AG04450 (cell line): ENCODE measurements at regions not wholly inside any gene's neighbourhood (a gene's known extent, or its start where the extent isn't known, plus 50 kb on each side); places are given as distances from the start of the nearest gene placed in this dataset.
A peak's percentile ranks its signal among the peaks of the same experiment; 100 is the strongest.

Experiments
- CTCF ChIA-PET: fragments of 300-600, 350-600 bp; formaldehyde crosslinking; extraction: SDS; loops from one replicate; lab custom pipeline; 2022; ENCODE audit warnings: antibody characterized with exemption, inconsistent platforms; lab: Charles Lee
- POLR2A ChIA-PET: fragments of 350-600 bp; formaldehyde crosslinking; extraction: SDS; loops from one replicate; lab custom pipeline; 2021; ENCODE audit warnings: antibody characterized with exemption, inconsistent platforms; lab: Yijun Ruan, JAX
- DNase-seq: peaks from one replicate; pipeline ENCODE4 v3.0.0-alpha.2; 2011; ENCODE audit warnings: low read depth, low spot score
- H3K27ac ChIP-seq: one replicate; pipeline ENCODE4 v1.5.1; 2012; ENCODE audit warnings: low read depth, low read length, control low read depth
- H3K27me3 ChIP-seq: one replicate; pipeline ENCODE4 v1.6.0; 2012; ENCODE audit warnings: low read length; ENCODE audit not compliant: control insufficient read depth, insufficient read depth
- H3K4me3 ChIP-seq: 2 replicates; pipeline ENCODE4 v1.5.1; 2011; ENCODE audit warnings: mild to moderate bottlenecking, low read depth, low read length, control low read depth
- H3K9me3 ChIP-seq: 2 replicates; pipeline ENCODE4 v1.5.1; 2012; ENCODE audit warnings: low read length; ENCODE audit not compliant: control insufficient read depth, insufficient read depth
- TF ChIP-seq, protein P1 (sequence below): IDR thresholded peaks from 2 replicates; pipeline ENCODE4 v1.5.1; 2011; ENCODE audit warnings: low read depth, low read length, control low read depth, inconsistent platforms

DNA sequence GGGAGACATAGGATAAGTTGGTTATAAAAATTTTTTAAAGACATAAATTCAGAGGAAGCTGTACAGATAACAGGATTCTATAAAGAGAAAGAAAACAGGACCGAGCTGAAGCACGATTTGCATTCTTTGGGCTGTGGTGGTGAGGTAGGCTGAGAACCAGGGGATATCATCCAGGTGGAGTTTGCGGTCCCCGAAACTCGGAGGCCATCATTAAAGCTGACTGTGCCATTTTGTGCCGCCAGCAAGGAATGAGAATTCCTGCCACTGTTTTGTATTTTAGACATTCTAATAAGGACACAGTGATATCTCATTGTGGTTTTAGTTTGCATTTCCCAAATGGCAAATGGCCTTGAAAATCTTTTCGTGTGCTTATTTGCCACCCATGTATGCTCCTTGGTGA lies 197.9 kb downstream of the IRF8 start:
- ChIA-PET CTCF (interaction anchor here (0.8 kb wide), 1 partner anchor 24 kb away, joined by 6 read pairs; no protein-coding TSS in a partner anchor), POLR2A (no interaction called here)
- H3K4me3 ChIP-seq = no peak overlapping the region
- no peaks in the 10 kb centered on the region; the same call in 1 of the 2 replicates for H3K9me3 ChIP-seq
- no peaks in the 10 kb centered on the region for H3K27me3 ChIP-seq
- DNase-seq = no peak
- H3K27ac ChIP-seq = no peak overlapping the region
- TF ChIP-seq, protein P1, sequence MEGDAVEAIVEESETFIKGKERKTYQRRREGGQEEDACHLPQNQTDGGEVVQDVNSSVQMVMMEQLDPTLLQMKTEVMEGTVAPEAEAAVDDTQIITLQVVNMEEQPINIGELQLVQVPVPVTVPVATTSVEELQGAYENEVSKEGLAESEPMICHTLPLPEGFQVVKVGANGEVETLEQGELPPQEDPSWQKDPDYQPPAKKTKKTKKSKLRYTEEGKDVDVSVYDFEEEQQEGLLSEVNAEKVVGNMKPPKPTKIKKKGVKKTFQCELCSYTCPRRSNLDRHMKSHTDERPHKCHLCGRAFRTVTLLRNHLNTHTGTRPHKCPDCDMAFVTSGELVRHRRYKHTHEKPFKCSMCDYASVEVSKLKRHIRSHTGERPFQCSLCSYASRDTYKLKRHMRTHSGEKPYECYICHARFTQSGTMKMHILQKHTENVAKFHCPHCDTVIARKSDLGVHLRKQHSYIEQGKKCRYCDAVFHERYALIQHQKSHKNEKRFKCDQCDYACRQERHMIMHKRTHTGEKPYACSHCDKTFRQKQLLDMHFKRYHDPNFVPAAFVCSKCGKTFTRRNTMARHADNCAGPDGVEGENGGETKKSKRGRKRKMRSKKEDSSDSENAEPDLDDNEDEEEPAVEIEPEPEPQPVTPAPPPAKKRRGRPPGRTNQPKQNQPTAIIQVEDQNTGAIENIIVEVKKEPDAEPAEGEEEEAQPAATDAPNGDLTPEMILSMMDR = no peak

DNA sequence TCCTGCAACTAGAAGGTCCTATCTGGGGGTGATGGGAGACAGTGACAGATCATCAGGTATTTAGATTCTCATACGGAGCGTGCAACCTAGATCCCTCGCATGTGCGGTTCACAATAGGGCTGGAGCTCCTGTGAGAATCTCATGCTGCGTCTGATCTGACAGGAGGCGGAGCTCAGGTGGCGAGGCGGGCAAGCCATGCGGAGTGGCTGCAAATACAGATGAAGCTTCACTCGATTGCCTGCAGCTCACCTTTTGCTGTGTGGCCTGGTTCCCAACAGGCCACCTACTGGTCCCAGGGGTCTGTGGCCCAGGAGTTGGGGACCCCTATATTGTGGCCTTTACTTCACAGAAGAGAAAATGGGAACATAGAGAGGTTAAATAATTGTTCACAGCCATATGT lies 200.4 kb downstream of the IRF8 start:
- ChIA-PET POLR2A (no interaction called here), CTCF (no interaction called here)
- H3K4me3 ChIP-seq = no peak overlapping the region
- H3K27ac ChIP-seq = no peak overlapping the region
- no peak for DNase-seq
- H3K9me3 ChIP-seq = no peaks in the 10 kb centered on the region; the same call in 1 of the 2 replicates
- TF ChIP-seq, protein P1 = no peak
- H3K27me3 ChIP-seq = no peaks in the 10 kb centered on the region

DNA sequence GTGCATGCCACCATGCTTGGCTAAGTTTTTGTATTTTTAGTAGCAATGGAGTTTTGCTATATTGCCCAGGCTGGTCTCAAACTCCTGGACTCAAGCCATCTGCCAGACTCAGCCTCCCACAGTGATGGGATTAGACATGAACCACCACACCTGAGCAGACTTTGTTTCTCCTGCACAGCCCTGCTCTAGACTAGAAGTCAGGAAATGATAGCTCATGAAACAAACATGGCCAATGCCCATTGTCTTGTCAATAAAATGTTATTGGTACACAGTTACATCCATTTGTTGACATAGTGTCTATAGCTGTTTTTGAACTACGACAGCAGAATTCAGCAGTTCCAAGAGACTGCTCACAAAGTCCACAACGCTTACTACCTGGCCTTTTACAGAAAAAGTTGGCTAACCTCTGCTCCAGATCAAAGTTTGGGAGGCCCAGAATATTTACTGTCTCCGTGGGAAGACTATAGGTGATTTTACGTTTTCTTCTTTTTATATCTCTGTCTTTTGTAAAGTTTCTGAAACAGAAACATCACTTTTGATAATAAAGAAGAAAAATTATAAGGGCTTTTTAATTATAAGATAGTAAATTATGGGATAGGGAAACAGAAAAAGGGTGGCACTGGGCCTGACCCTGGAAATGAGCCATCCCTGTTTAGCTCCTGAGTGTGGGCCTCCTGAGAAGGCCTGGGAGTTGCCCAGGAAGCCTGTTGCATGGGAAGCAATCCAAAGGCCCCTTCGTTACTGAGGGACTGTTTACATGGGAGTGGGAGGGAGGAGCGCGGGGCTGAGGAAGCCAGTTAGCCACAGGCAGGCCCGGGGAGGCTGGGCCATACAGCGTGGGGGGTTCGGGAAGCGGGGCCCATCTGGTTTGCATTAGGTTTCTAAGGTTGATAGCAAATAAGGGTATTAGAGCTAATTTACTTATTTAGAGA lies 201.5 kb downstream of the IRF8 start:
- ChIA-PET POLR2A (interaction anchor here (0.5 kb wide), 1 partner anchor 9 kb away, joined by 3 read pairs; no protein-coding TSS in a partner anchor), CTCF (no interaction called here)
- Histone ChIP-seq H3K9me3 (no peaks in the 10 kb centered on the region; the same call in 1 of the 2 replicates), H3K27ac (peak overlapping the region; percentile 61), H3K4me3 (no peak overlapping the region), H3K27me3 (peaks cover 3% of the 10 kb centered on the region)
- peak; percentile 71 for DNase-seq
- TF ChIP-seq, protein P1 = no peak

DNA sequence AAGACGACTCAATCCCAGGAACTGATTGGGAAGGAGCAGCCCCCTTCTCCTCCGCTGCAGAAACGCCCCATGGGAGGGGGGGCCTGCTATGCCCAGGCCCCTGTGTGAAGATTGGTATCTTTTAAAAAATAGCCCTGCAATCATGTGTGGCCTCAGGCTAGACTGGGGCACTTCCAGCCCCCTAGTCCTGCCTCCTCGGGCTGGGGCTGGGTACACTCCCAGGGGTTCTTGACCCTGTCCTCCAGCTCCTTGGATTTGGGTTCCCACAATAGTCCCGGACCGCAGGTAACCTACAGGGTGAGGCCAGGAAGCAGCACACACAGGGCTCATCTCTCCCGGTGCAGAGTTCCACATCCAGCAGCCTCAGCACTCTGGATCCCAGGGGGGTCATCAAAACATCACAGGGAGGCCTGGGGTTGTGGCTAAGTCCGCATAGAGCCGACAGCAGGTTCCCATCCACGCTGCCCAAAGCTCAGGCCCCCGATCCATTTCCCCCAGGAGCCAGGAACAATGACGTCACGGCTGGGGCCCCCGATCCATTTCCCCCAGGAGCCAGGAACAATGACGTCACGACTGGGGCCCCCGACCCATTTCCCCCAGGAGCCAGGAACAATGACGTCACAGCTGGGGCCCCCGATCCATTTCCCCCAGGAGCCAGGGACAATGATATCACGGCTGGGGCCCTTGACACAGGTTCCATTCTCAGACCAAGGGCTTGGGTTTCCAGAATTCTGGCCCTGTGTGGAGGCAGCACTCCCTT lies 202.4 kb downstream of the IRF8 start:
- Histone ChIP-seq H3K27me3 (peaks cover 3% of the 10 kb centered on the region), H3K27ac (peak overlapping the region; percentile 11), H3K4me3 (no peak overlapping the region), H3K9me3 (no peaks in the 10 kb centered on the region; the same call in 1 of the 2 replicates)
- TF ChIP-seq, protein P1 = no peak
- no peak for DNase-seq
- ChIA-PET POLR2A (interaction anchor here (0.5 kb wide), 1 partner anchor 10 kb away, joined by 3 read pairs; no protein-coding TSS in a partner anchor), CTCF (no interaction called here)
